ENCODE measurements at regions not wholly inside any gene's neighbourhood (a gene's known extent, or its start where the extent isn't known, plus 50 kb on each side); places are given as distances from the start of the nearest gene placed in this dataset.

GRCh38 chr2:217101972-217102371 lies 242.1 kb upstream of the TNP1 start:
- TF ChIP-seq CTCF (IDR thresholded peaks at IDR 0.05 in 2 of 3, conservative IDR thresholded peaks at IDR 0.05 in 1 of 3; ENCODE audit: control insufficient read depth in 2 of 3, extremely low read depth in 1 of 3, insufficient read depth in 1 of 3, low read depth in 3 of 3, low read length in 3 of 3), result no peak
- no peak for TF ChIP-seq GABPA (IDR thresholded peaks at IDR 0.05; ENCODE audit: low read depth)
- TF ChIP-seq NFYB (IDR thresholded peaks at IDR 0.05; ENCODE audit: insufficient read depth, low read depth, low read length), result no peak
- no peak for TF ChIP-seq RFX5 (IDR thresholded peaks at IDR 0.05; ENCODE audit: low read depth, low read length)
- no peak for TF ChIP-seq EP300 (IDR thresholded peaks at IDR 0.05; ENCODE audit: borderline replicate concordance in 1 of 2, control insufficient read depth in 1 of 2, low read depth in 2 of 2, low read length in 2 of 2)
- no peak for TF ChIP-seq ZNF274 (IDR thresholded peaks at IDR 0.05; ENCODE audit: insufficient read depth, insufficient read length)

All from GM12878 (cell line).